Testis (tissue), 2 donors: ENCODE measurements at regions not wholly inside any gene's neighbourhood (a gene's known extent, or its start where the extent isn't known, plus 50 kb on each side); places are given as distances from the start of the nearest gene placed in this dataset.

ENCODE experiments used
- DNase-seq: peaks from one replicate; pipeline ENCODE4 v3.0.0-alpha.2; 2019
- H3K27ac ChIP-seq, 2 donors: fragments of 200-600 bp; sonication (generic); one replicate each; pipeline ENCODE4 v1.5.1; 2019
- H3K27me3 ChIP-seq: fragments of 200-600 bp; sonication (generic); one replicate; pipeline ENCODE4 v1.5.1; 2019
- H3K36me3 ChIP-seq: fragments of 200-600 bp; sonication (generic); one replicate; pipeline ENCODE4 v1.5.1; 2017; ENCODE audit warnings: low read depth; ENCODE audit errors: missing control alignments
- H3K4me1 ChIP-seq: fragments of 200-600 bp; sonication (generic); one replicate; pipeline ENCODE4 v1.5.1; 2019
- H3K4me3 ChIP-seq, 2 donors: fragments of 200-600 bp; sonication (generic); one replicate each; pipeline ENCODE4 v1.5.1; 2017 to 2019
- H3K9me3 ChIP-seq: fragments of 200-600 bp; sonication (generic); one replicate; pipeline ENCODE4 v1.5.1; 2017
- CTCF ChIP-seq, 3 experiments: fragments of 450-650 bp in 2 of 3; fragments of 200-600 bp in 1 of 3; sonication (generic) in 1 of 3; IDR thresholded peaks; one replicate each; pipeline ENCODE4 v1.5.1; 2016 to 2019; ENCODE audit warnings: antibody characterized with exemption in 3 of 3, mild to moderate bottlenecking in 2 of 3, moderate library complexity in 1 of 3
- POLR2A ChIP-seq: fragments of 450-650 bp; IDR thresholded peaks from one replicate; pipeline ENCODE4 v1.6.1; 2017; ENCODE audit warnings: antibody characterized with exemption, mild to moderate bottlenecking, moderate library complexity
- WGBS, 2 donors: methylation state at CpG; one replicate each; pipeline ENCODE4 v1.1.5; 2018; 5-methylcytosine and 5-hydroxymethylcytosine counted together
- intact Hi-C: fragments of 100-400 bp; cut with DNase I; formaldehyde crosslinking; loops from one replicate; pipeline ENCODE4 v1.15.1; 2023; ENCODE audit warnings: low total_unique reads

- no peaks in the 10 kb centered on the region for H3K36me3 ChIP-seq
- H3K4me3 ChIP-seq: no peak overlapping the region
- no peak for TF ChIP-seq POLR2A
- no peak for TF ChIP-seq CTCF (IDR thresholded peaks at IDR 0.05)
- no peak for DNase-seq
- no peak overlapping the region for H3K27ac ChIP-seq
- H3K27me3 ChIP-seq: no peaks in the 10 kb centered on the region
- no peaks in the 10 kb centered on the region for H3K9me3 ChIP-seq
- WGBS, 2 donors: 60 to 79% methylated on average over 5 of the region's 5 CpGs
- intact Hi-C loops: no loop called here
- no peaks in the 10 kb centered on the region for H3K4me1 ChIP-seq
Observed at GRCh38 chr5:147996379-147996778, 67.4 kb upstream of the SPINK5 start.

GRCh38 chr5:147995846-147996245 is 67.9 kb upstream of the SPINK5 start:
- H3K9me3 ChIP-seq: no peaks in the 10 kb centered on the region
- H3K36me3 ChIP-seq: no peaks in the 10 kb centered on the region
- no peak overlapping the region for H3K27ac ChIP-seq
- no peaks in the 10 kb centered on the region for H3K27me3 ChIP-seq
- no peaks in the 10 kb centered on the region for H3K4me1 ChIP-seq
- no peak overlapping the region for H3K4me3 ChIP-seq
- TF ChIP-seq POLR2A (no peak), CTCF (IDR thresholded peaks at IDR 0.05) (no peak)
- 81 to 86% methylated on average over 4 of the region's 4 CpGs for WGBS, 2 donors
- no peak for DNase-seq
- intact Hi-C loops: no loop called here

GRCh38 chr5:147989994-147990393 is 73.8 kb upstream of the SPINK5 start:
- Histone ChIP-seq H3K36me3 (no peaks in the 10 kb centered on the region), H3K9me3 (no peaks in the 10 kb centered on the region), H3K4me3 (no peak overlapping the region), H3K4me1 (no peaks in the 10 kb centered on the region), H3K27me3 (no peaks in the 10 kb centered on the region), H3K27ac (no peak overlapping the region)
- intact Hi-C loops: no loop called here
- no peak for TF ChIP-seq CTCF (IDR thresholded peaks at IDR 0.05)
- DNase-seq: no peak

GRCh38 chr5:147989239-147989638 is 74.5 kb upstream of the SPINK5 start:
- H3K4me3 ChIP-seq: no peak overlapping the region
- WGBS, 2 donors: 76 to 86% methylated on average over 1 of the region's 1 CpG
- TF ChIP-seq POLR2A (no peak), CTCF (IDR thresholded peaks at IDR 0.05) (no peak)
- H3K27ac ChIP-seq: no peak overlapping the region
- no peaks in the 10 kb centered on the region for H3K4me1 ChIP-seq
- H3K27me3 ChIP-seq: no peaks in the 10 kb centered on the region
- H3K36me3 ChIP-seq: no peaks in the 10 kb centered on the region
- intact Hi-C loops: no loop called here
- H3K9me3 ChIP-seq: no peaks in the 10 kb centered on the region
- DNase-seq: no peak

GRCh38 chr5:147986134-147986757 is 77.5 kb upstream of the SPINK5 start:
- Histone ChIP-seq H3K27me3 (no peaks in the 10 kb centered on the region), H3K36me3 (no peaks in the 10 kb centered on the region), H3K4me3 (no peak overlapping the region), H3K27ac (no peak overlapping the region), H3K9me3 (no peaks in the 10 kb centered on the region), H3K4me1 (no peaks in the 10 kb centered on the region)
- no peak for DNase-seq
- intact Hi-C loops: no loop called here
- WGBS, 2 donors: 82 to 83% methylated on average over 2 of the region's 2 CpGs
- TF ChIP-seq POLR2A (no peak), CTCF (IDR thresholded peaks at IDR 0.05) (no peak)
